Stimulated activated CD8-positive, alpha-beta memory T cell treated with anti-CD3 and anti-CD28 coated beads, Interleukin-4, amount 100 ng/mL, for 1 hour (primary cell): ENCODE measurements at regions not wholly inside any gene's neighbourhood (a gene's known extent, or its start where the extent isn't known, plus 50 kb on each side); places are given as distances from the start of the nearest gene placed in this dataset.

Source experiments
- DNase-seq, 2 donors: peaks; one replicate each; pipeline ENCODE4 v3.0.0-alpha.2; 2020; ENCODE audit warnings: low read depth in 2 of 2, low spot score in 1 of 2

GRCh38 chr10:3357737-3358136, 185.2 kb upstream of the PITRM1 start:
- DNase-seq: no peak

- no peak for DNase-seq
Measured at GRCh38 chr10:3355536-3355935, 183.0 kb upstream of the PITRM1 start.

- no peak for DNase-seq
Measured at GRCh38 chr10:3354174-3354900, 181.8 kb upstream of the PITRM1 start.

GRCh38 chr10:3353235-3353634, 180.7 kb upstream of the PITRM1 start:
- DNase-seq: no peak

- DNase-seq: no peak
Measured at GRCh38 chr10:3350617-3351258, 178.2 kb upstream of the PITRM1 start.

- no peak for DNase-seq
Measured at GRCh38 chr10:3350205-3350604, 177.6 kb upstream of the PITRM1 start.

- no peak for DNase-seq
Measured at GRCh38 chr10:3348564-3348963, 176.0 kb upstream of the PITRM1 start.

- DNase-seq: no peak
Measured at GRCh38 chr10:3347413-3348182, 175.0 kb upstream of the PITRM1 start.

- no peak for DNase-seq
Measured at GRCh38 chr10:3346851-3347250, 174.3 kb upstream of the PITRM1 start.

GRCh38 chr10:3342771-3343170, 170.2 kb upstream of the PITRM1 start:
- no peak for DNase-seq

- no peak for DNase-seq
Measured at GRCh38 chr10:3340127-3340730, 167.6 kb upstream of the PITRM1 start.

GRCh38 chr10:3339531-3339950, 167.0 kb upstream of the PITRM1 start:
- no peak for DNase-seq

- no peak for DNase-seq
Measured at GRCh38 chr10:3339121-3339520, 166.5 kb upstream of the PITRM1 start.

GRCh38 chr10:3337741-3338140, 165.2 kb upstream of the PITRM1 start:
- DNase-seq: no peak

GRCh38 chr10:3336673-3337293, 164.2 kb upstream of the PITRM1 start:
- no peak for DNase-seq

GRCh38 chr10:3333426-3333825, 160.8 kb upstream of the PITRM1 start:
- no peak for DNase-seq

- DNase-seq: no peak
Measured at GRCh38 chr10:3331690-3332230, 159.2 kb upstream of the PITRM1 start.

- no peak for DNase-seq
Measured at GRCh38 chr10:3331187-3331586, 158.6 kb upstream of the PITRM1 start.

GRCh38 chr10:3330663-3331062, 158.1 kb upstream of the PITRM1 start:
- no peak for DNase-seq

- DNase-seq: no peak
Measured at GRCh38 chr10:3325954-3326750, 153.6 kb upstream of the PITRM1 start.
